ENCODE measurements at regions not wholly inside any gene's neighbourhood (a gene's known extent, or its start where the extent isn't known, plus 50 kb on each side); places are given as distances from the start of the nearest gene placed in this dataset.

DNA sequence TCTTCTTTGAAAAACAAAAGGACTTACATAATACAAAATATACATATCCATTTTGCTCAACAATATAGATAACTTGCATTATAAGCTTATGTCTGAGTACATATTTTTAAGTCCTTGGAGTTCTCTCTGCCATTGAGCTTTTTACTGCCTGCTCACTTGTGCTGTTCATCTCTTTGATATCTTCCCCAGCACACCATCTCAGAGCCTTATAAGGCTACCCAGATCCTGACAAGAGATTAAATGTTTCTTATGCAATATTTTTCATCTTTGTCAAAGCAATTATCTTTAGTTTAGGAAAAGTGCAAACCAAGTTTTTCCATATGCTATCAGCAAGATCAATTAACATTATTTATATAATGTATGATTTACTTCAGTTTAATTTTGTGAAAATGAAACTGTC lies 60.7 kb upstream of the ITGA1 start:
- TF ChIP-seq, protein P1, sequence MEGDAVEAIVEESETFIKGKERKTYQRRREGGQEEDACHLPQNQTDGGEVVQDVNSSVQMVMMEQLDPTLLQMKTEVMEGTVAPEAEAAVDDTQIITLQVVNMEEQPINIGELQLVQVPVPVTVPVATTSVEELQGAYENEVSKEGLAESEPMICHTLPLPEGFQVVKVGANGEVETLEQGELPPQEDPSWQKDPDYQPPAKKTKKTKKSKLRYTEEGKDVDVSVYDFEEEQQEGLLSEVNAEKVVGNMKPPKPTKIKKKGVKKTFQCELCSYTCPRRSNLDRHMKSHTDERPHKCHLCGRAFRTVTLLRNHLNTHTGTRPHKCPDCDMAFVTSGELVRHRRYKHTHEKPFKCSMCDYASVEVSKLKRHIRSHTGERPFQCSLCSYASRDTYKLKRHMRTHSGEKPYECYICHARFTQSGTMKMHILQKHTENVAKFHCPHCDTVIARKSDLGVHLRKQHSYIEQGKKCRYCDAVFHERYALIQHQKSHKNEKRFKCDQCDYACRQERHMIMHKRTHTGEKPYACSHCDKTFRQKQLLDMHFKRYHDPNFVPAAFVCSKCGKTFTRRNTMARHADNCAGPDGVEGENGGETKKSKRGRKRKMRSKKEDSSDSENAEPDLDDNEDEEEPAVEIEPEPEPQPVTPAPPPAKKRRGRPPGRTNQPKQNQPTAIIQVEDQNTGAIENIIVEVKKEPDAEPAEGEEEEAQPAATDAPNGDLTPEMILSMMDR (IDR thresholded peaks at IDR 0.05) = no peak
- no peak for TF ChIP-seq POLR2AphosphoS5 (IDR thresholded peaks at IDR 0.05)
